ENCODE measurements at regions not wholly inside any gene's neighbourhood (a gene's known extent, or its start where the extent isn't known, plus 50 kb on each side); places are given as distances from the start of the nearest gene placed in this dataset.
A peak's percentile ranks its signal among the peaks of the same experiment; 100 is the strongest.

GRCh38 chr11:10908215-10908951 is 50.5 kb upstream of the ZBED5 start:
- CTCF ChIA-PET: interaction anchor here (1.1 to 2.4 kb wide), 4 partner anchors 14 to 879 kb away, joined by 3 to 12 read pairs (median 6); no protein-coding TSS in a partner anchor
- no peak overlapping the region for H3K4me3 ChIP-seq (ENCODE audit: low read depth, low read length)
- DNase-seq (ENCODE audit: low read depth, low spot score): peak; percentile 81
- POLR2A ChIA-PET: interaction anchor here (0.6 to 1.9 kb wide), 5 partner anchors 9 to 119 kb away, joined by 3 to 11 read pairs (median 3); partner anchors contain the start of gene EIF4G2
- no peak for TF ChIP-seq CTCF (IDR thresholded peaks at IDR 0.05; ENCODE audit: insufficient read depth, low read length, missing control alignments)
